ENCODE measurements at regions not wholly inside any gene's neighbourhood (a gene's known extent, or its start where the extent isn't known, plus 50 kb on each side); places are given as distances from the start of the nearest gene placed in this dataset.

DNA sequence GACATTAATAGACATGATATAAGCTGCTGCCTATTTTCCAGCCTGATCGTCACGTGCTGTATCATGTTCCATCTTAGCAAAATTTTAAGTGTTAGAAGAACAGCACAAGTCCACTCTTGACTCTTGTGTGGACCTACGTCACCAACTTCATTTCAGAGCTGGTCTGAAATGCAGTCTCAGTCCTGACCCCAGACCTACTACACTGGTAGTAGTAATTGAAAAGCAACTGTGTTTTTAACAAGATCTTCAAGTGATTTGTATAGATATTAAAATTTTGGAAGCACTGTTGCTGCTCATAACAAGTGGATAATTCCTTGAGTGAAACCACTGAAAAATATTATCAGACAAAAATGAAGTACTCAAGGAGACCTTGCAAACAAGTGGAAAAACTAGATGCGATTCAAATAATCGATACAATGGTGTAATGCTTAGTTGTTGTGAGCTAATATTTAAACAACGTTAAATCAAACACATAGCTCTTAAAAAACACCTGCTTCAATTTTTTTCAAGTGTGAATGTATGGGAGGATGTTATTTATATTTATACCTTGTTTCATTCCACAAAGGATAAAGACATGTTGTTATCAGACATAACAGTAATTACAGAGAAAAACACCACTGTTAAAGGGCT lies 110.9 kb upstream of the JAG1 start:
- TF ChIP-seq, protein P1, sequence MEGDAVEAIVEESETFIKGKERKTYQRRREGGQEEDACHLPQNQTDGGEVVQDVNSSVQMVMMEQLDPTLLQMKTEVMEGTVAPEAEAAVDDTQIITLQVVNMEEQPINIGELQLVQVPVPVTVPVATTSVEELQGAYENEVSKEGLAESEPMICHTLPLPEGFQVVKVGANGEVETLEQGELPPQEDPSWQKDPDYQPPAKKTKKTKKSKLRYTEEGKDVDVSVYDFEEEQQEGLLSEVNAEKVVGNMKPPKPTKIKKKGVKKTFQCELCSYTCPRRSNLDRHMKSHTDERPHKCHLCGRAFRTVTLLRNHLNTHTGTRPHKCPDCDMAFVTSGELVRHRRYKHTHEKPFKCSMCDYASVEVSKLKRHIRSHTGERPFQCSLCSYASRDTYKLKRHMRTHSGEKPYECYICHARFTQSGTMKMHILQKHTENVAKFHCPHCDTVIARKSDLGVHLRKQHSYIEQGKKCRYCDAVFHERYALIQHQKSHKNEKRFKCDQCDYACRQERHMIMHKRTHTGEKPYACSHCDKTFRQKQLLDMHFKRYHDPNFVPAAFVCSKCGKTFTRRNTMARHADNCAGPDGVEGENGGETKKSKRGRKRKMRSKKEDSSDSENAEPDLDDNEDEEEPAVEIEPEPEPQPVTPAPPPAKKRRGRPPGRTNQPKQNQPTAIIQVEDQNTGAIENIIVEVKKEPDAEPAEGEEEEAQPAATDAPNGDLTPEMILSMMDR (conservative IDR thresholded peaks at IDR 0.05; ENCODE audit: low read length): no peak
- no peak for TF ChIP-seq EZH2phosphoT487 (IDR thresholded peaks at IDR 0.05; ENCODE audit: borderline replicate concordance)
